Subcutaneous abdominal adipose tissue (tissue), 5 donors: ENCODE measurements at regions not wholly inside any gene's neighbourhood (a gene's known extent, or its start where the extent isn't known, plus 50 kb on each side); places are given as distances from the start of the nearest gene placed in this dataset.
"Not testable (repeated sequence)": the region's sequence is repeated elsewhere in the genome, so short reads cannot be mapped to it uniquely, and the experiment has no call there.

ENCODE experiments used
- H3K27ac ChIP-seq: one replicate; pipeline ENCODE4 v1.7.0; 2013; ENCODE audit warnings: low read depth, mild to moderate bottlenecking, inconsistent platforms, low read length, moderate library complexity
- H3K27me3 ChIP-seq, 5 donors: one replicate each; pipeline ENCODE4 v1.7.0; 2013; ENCODE audit warnings: low read length in 5 of 5, inconsistent platforms in 1 of 5; ENCODE audit not compliant: control insufficient read depth in 5 of 5, insufficient read depth in 4 of 5
- H3K36me3 ChIP-seq, 5 donors: one replicate each; pipeline ENCODE4 v1.7.0; 2013; ENCODE audit warnings: low read length in 5 of 5; ENCODE audit not compliant: control insufficient read depth in 5 of 5, insufficient read depth in 5 of 5
- H3K4me1 ChIP-seq, 5 donors: one replicate each; pipeline ENCODE4 v1.7.0; 2013; ENCODE audit warnings: low read length in 5 of 5, mild to moderate bottlenecking in 3 of 5, moderate library complexity in 1 of 5; ENCODE audit not compliant: control insufficient read depth in 5 of 5, insufficient read depth in 5 of 5
- H3K4me3 ChIP-seq, 5 donors: one replicate each; pipeline ENCODE4 v1.7.0; 2013; ENCODE audit warnings: low read length in 5 of 5, low read depth in 1 of 5
- H3K9ac ChIP-seq, 5 donors: one replicate each; pipeline ENCODE4 v1.7.0; 2013; ENCODE audit warnings: low read length in 5 of 5, mild to moderate bottlenecking in 4 of 5, moderate library complexity in 3 of 5
- H3K9me3 ChIP-seq, 5 donors: one replicate each; pipeline ENCODE4 v1.7.0; 2013; ENCODE audit warnings: low read length in 5 of 5; ENCODE audit not compliant: control insufficient read depth in 5 of 5
- donor health status: healthy.
- donor health status: healthy.
- donor health status: healthy.
- donor health status: healthy.
- donor health status: healthy.

DNA sequence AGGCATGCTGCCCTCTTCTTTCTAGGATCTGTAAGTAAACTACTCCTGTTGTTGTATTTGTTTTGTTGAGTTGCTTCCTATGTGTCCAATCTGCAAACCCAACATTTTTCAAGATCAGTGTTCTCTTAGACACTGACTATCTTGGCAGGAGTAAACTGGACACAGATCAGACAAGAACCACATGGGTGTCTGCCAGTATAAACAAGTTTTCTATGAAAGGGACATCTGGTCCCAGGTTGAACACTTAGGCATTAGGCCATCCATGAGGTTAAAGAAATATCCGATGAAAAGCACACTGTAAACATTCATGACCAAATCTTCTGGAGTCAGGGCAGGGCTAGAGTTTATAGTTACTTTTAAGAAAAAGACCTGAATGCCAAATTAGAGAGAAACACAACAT is 441.8 kb downstream of the NYAP2 start:
- Histone ChIP-seq H3K4me3 (no peak overlapping the region), H3K27ac (no peak overlapping the region), H3K36me3 (no peaks in the 10 kb centered on the region), H3K9ac (no peak overlapping the region), H3K9me3 (no peaks in the 10 kb centered on the region), H3K4me1 (peaks cover 0 to 14% (median 0%) of the 10 kb centered on the region in 5 donors), H3K27me3 (no peaks in the 10 kb centered on the region)

DNA sequence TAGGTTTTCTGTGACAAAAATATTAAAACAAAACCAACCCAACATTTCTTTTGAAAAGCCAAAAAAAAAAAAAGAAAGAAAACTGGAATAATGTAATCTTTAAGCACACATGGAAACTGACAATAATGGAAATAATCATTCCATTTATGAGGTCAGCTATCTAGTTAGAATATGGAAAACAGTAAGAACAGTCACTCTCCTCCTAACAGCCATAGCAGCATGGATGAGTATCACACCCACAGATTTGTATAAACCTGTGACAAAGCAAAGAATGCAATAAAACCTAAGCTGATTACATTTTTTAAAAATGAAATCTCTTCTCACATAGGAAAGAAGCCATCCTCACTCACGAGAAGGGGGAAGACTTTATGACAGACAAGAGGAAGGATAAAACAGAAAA is 437.8 kb downstream of the NYAP2 start:
- no peak overlapping the region for H3K4me3 ChIP-seq

DNA sequence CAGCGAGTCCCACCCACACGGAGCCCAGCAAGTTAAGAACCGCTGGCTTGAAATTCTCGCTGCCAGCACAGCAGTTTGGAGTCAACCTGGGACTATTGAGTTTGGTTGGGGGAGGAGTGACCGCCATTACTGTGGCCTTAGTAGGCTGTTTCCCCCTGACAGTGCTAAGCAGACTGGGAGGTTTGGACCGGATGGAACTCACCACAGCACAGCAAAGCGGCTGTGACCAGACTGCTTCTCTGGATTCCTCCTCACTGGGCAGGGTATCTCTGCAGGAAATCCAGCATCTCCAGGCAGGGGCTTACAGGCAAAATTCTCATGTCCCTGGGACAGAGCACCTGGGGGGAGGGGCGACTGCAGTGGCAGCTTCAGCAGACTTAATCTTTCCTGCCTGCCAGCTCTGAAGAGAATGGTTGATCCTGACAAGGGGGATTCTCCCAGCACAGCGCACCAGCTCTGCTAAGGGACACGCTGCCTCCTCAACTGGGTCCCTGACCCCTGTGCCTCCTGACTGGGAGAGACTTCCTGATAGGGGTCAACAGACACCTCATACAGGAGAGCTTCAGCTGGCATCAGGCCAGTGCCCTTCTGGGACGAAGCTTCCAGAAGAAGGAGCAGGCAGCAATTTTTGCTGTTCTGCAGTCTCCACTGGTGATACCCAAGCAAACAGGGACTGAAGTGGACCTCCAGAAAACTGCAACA is 425.4 kb downstream of the NYAP2 start:
- Histone ChIP-seq H3K9ac (no peak overlapping the region), H3K27ac (no peak overlapping the region), H3K27me3 (no peaks in the 10 kb centered on the region), H3K4me1 (no peaks in the 10 kb centered on the region), H3K9me3 (peaks cover 0 to 4% (median 0%) of the 10 kb centered on the region in 5 donors), H3K36me3 (no peaks in the 10 kb centered on the region), H3K4me3 (no peak overlapping the region)

More for the DNA sequence above, 437.8 kb downstream of the NYAP2 start:
- Histone ChIP-seq H3K4me1 (peaks cover 0 to 4% (median 0%) of the 10 kb centered on the region in 5 donors), H3K27me3 (no peaks in the 10 kb centered on the region), H3K27ac (no peak overlapping the region), H3K9ac (no peak overlapping the region), H3K9me3 (no peaks in the 10 kb centered on the region), H3K36me3 (no peaks in the 10 kb centered on the region)

DNA sequence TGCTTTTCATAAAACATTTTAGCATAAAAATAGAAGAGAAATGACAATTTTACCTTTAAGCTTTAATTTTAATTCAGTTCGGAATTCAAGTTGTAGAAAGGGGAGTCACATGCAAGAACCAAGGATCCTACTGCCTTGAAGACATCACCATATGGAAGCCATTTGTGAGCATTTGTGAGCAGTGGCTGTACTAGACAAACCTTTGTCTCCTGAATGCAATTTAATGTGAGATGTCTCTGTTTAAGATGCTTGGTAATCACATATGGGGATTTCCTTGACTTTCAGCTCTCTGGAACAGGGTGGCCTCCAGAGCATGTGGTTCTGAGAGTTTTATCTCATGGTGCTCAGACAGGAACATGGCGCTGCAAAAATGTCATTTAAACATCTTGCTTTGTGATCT is 421.8 kb downstream of the NYAP2 start:
- H3K9ac ChIP-seq: no peak overlapping the region
- H3K4me3 ChIP-seq: no peak overlapping the region
- H3K27ac ChIP-seq: no peak overlapping the region
- H3K9me3 ChIP-seq: peaks cover 0 to 1% (median 0%) of the 10 kb centered on the region in 5 donors
- H3K4me1 ChIP-seq: no peaks in the 10 kb centered on the region
- H3K27me3 ChIP-seq: no peaks in the 10 kb centered on the region
- no peaks in the 10 kb centered on the region for H3K36me3 ChIP-seq

DNA sequence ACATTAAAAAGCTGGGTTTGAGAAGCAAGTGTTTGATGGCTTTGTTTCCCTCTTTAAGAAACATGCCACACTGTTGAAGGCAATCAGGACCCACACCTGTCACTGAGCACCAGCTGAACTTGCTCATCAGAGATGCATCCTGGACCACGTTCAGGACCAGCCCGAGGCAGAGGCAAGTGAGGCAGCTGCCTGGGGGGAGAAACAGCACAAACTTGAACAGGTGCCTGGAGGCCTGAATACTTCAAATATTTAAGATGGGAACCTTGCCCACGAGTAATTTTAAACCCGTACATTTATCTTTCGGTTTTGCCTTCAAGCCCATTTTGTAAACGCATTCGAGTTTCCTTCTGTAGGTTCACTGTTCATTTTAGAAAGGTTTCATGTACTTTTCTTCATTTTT is 421.3 kb downstream of the NYAP2 start:
- Histone ChIP-seq H3K27me3 (no peaks in the 10 kb centered on the region), H3K9me3 (no peaks in the 10 kb centered on the region), H3K27ac (no peak overlapping the region), H3K4me1 (no peaks in the 10 kb centered on the region), H3K9ac (no peak overlapping the region), H3K4me3 (no peak overlapping the region), H3K36me3 (no peaks in the 10 kb centered on the region)

DNA sequence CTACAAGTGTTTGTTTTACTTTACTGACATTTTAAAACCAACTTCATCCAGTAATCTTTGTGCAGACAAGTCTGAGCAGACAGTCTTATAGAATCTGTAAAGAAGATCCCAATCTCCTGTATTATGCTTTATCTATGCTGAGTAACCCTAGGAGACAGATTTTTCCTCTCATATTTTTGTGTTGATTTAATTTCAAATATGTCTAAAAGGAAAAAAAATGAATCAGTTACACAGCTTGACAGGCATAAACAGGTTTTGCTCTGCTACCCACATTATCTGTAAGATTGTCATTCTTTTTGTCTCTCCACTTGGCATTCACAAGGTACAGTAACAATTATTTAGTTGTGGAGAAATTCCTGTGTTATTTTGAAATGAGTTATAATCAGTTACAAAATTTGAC is 415.0 kb downstream of the NYAP2 start:
- H3K4me3 ChIP-seq: no peak overlapping the region
- no peaks in the 10 kb centered on the region for H3K27me3 ChIP-seq
- H3K9me3 ChIP-seq: no peaks in the 10 kb centered on the region
- H3K27ac ChIP-seq: no peak overlapping the region
- no peaks in the 10 kb centered on the region for H3K4me1 ChIP-seq
- H3K36me3 ChIP-seq: no peaks in the 10 kb centered on the region
- no peak overlapping the region for H3K9ac ChIP-seq

DNA sequence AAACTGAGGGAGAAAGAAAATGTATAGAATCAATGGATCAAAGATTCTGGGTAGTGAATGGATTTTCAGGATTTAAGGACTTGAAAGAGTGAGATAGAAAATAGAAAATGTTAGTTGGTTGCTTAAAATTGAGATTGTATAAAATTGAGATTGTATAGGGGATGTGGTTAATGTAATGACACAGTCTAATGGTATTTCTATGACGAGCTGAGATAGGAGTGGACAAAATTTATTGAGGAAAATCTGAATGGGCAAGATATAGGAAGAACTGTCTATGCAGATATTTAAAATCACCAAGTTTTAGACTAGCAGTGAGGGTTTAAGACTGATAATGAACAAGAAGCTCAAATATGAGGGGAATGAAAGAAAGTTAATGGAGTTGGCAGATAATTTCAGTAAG is 406.6 kb downstream of the NYAP2 start:
- H3K36me3 ChIP-seq: no peaks in the 10 kb centered on the region
- H3K27ac ChIP-seq: no peak overlapping the region
- no peaks in the 10 kb centered on the region for H3K4me1 ChIP-seq
- H3K9ac ChIP-seq: no peak overlapping the region
- H3K4me3 ChIP-seq: no peak overlapping the region
- no peaks in the 10 kb centered on the region for H3K9me3 ChIP-seq
- H3K27me3 ChIP-seq: no peaks in the 10 kb centered on the region

DNA sequence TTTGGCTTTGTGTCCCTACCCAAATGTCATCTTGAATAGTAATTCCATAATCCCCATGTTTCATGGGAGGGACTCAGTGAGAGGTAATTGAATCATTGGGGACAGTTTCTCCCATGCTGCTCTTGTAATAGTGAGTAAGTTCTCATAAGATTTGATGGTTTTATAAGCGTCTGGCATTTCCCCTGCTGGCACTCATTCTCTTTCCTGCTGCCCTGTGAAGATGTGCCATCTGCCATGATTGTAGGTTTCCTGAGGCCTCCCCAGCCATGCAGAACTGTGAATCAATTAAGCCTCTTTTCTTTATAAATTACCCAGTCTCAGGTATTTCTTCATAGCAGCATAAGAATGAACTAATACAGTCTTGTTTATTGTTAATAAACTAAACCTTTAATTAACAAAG is 402.6 kb downstream of the NYAP2 start:
- not testable (repeated sequence) for H3K27ac ChIP-seq, H3K9me3 ChIP-seq, H3K27me3 ChIP-seq, H3K9ac ChIP-seq, H3K36me3 ChIP-seq, H3K4me3 ChIP-seq, H3K4me1 ChIP-seq

DNA sequence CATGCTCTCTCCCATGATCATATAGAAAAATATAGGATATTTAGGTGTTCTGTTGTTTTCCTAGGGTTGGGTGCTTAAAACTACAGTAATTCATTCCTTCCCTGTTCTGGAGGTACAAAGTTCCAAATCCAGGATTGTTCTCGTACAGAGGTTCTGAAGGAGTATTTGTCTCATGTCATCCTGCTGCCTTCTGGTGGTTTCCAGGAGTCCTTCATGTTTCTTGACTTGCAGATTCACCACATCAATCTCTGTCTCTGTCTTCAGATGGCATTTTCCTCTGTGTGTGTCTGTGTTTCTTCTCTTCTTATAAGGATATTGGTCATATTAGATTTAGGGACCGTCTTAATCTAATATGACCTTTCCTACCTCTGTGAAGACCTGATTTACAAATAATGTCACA is 397.9 kb downstream of the NYAP2 start:
- Histone ChIP-seq H3K4me3 (no peak overlapping the region), H3K9me3 (no peaks in the 10 kb centered on the region), H3K36me3 (no peaks in the 10 kb centered on the region), H3K9ac (no peak overlapping the region), H3K27me3 (no peaks in the 10 kb centered on the region), H3K4me1 (no peaks in the 10 kb centered on the region), H3K27ac (no peak overlapping the region)

DNA sequence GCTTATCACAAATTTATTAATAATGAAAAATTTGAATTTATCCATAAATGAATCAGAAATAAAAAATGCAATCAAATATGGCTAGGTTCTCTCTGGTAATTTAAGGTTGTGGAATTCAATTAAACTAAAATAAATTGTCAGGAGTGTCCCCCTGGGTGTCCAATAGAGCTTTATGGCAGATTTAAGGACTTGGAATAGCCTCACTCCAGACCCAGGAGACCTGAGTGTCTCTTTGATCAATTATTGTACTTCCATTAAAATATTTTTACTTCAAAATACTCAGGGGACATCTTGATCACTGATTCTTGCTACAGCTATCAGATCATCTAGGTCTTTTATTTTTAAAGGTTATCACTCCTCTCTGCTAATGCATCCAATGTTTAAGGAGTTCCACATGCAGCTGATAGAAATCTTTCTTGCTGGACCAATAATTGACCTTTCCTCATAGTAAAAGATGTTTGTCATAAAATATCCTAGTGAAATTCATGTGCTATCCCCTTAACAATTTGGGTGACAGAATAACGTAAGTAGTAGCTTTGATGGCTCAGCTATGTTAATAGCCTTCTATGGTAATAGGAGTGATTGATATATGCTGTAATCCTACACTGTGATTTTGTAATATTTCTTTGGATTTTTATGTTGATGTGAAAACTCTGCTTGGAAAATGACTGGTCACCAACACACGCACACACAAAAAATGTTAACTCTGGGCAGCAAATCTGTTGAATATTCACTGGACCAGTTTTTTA is 395.3 kb downstream of the NYAP2 start:
- no peak overlapping the region for H3K9ac ChIP-seq
- H3K4me3 ChIP-seq: no peak overlapping the region
- no peak overlapping the region for H3K27ac ChIP-seq
- H3K4me1 ChIP-seq: no peaks in the 10 kb centered on the region
- H3K9me3 ChIP-seq: no peaks in the 10 kb centered on the region
- no peaks in the 10 kb centered on the region for H3K36me3 ChIP-seq
- H3K27me3 ChIP-seq: no peaks in the 10 kb centered on the region
